Immature natural killer cell (primary cell): ENCODE measurements at regions not wholly inside any gene's neighbourhood (a gene's known extent, or its start where the extent isn't known, plus 50 kb on each side); places are given as distances from the start of the nearest gene placed in this dataset.
A peak's percentile ranks its signal among the peaks of the same experiment; 100 is the strongest.

Experiments used
- DNase-seq, 3 donors: peaks; one replicate each; pipeline ENCODE4 v3.0.0; 2022; ENCODE audit warnings: mixed read lengths in 1 of 3
- H3K27ac Mint-ChIP-seq, 6 donors: one replicate each; pipeline ENCODE4 v1.8.0; 2020; ENCODE audit warnings: mixed read lengths in 6 of 6, mild to moderate bottlenecking in 5 of 6, inconsistent platforms in 4 of 6, moderate library complexity in 3 of 6
- H3K27me3 Mint-ChIP-seq, 3 donors: one replicate each; pipeline ENCODE4 v1.8.0; 2020 to 2021; ENCODE audit warnings: low read depth in 3 of 3, mild to moderate bottlenecking in 3 of 3, mixed read lengths in 3 of 3, moderate library complexity in 3 of 3, inconsistent platforms in 1 of 3
- H3K36me3 Mint-ChIP-seq, 3 donors: one replicate each; pipeline ENCODE4 v1.8.0; 2020; ENCODE audit warnings: mixed read lengths in 3 of 3, inconsistent platforms in 2 of 3, mild to moderate bottlenecking in 2 of 3
- H3K4me1 Mint-ChIP-seq, 2 donors: one replicate each; pipeline ENCODE4 v1.8.0; 2020; ENCODE audit warnings: inconsistent platforms in 2 of 2, mild to moderate bottlenecking in 2 of 2, mixed read lengths in 2 of 2, moderate library complexity in 1 of 2
- H3K4me3 Mint-ChIP-seq, 5 donors: one replicate each; pipeline ENCODE4 v1.8.0; 2020; ENCODE audit warnings: mild to moderate bottlenecking in 5 of 5, mixed read lengths in 5 of 5, inconsistent platforms in 3 of 5, moderate library complexity in 3 of 5
- H3K9me3 Mint-ChIP-seq, 6 donors: one replicate each; pipeline ENCODE4 v1.8.0; 2020; ENCODE audit warnings: mild to moderate bottlenecking in 6 of 6, mixed read lengths in 6 of 6, inconsistent platforms in 4 of 6, moderate library complexity in 3 of 6

GRCh38 chr1:181413836-181414235, 69.5 kb upstream of the CACNA1E start:
- DNase-seq, result no peak
- Mint-ChIP-seq H3K4me1 (no peaks in the 10 kb centered on the region), H3K4me3 (no peak overlapping the region), H3K27me3 (peaks cover 2 to 5% (median 3%) of the 10 kb centered on the region in 3 donors), H3K9me3 (no peaks in the 10 kb centered on the region), H3K36me3 (no peaks in the 10 kb centered on the region), H3K27ac (no peak overlapping the region)

GRCh38 chr1:181416268-181416860, 67.0 kb upstream of the CACNA1E start:
- Mint-ChIP-seq H3K27me3 (peaks cover 0 to 3% (median 3%) of the 10 kb centered on the region in 3 donors), H3K27ac (no peak overlapping the region), H3K36me3 (no peaks in the 10 kb centered on the region), H3K4me1 (no peaks in the 10 kb centered on the region), H3K9me3 (no peaks in the 10 kb centered on the region), H3K4me3 (no peak overlapping the region)
- DNase-seq, result no peak

DNA sequence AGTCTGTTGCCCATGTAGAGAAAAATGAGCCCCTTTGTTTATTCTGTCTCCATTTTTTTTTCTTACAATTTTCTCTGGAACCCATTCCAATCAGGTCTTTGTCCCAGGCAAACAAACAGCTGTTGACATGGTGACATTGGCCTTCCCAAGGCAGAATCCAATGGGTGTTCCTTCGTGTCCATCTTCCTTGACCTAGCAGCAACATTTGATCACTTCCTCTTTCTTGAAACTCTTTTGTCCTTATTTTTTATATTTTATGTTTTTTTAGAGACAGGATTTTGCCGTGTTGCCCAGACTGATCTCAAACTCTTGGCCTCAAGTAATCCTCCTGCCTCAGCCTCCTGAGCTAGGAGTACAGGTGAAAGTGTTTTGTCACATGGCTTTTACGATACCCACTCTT, 65.4 kb upstream of the CACNA1E start:
- H3K27me3 Mint-ChIP-seq, result peaks cover 0 to 3% (median 2%) of the 10 kb centered on the region in 3 donors
- no peaks in the 10 kb centered on the region for H3K4me1 Mint-ChIP-seq
- no peak overlapping the region for H3K27ac Mint-ChIP-seq
- H3K9me3 Mint-ChIP-seq, result no peaks in the 10 kb centered on the region
- DNase-seq, result no peak
- no peak overlapping the region for H3K4me3 Mint-ChIP-seq
- no peaks in the 10 kb centered on the region for H3K36me3 Mint-ChIP-seq

- no peak for DNase-seq
- Mint-ChIP-seq H3K36me3 (no peaks in the 10 kb centered on the region), H3K27me3 (peaks cover 5 to 12% (median 9%) of the 10 kb centered on the region in 3 donors), H3K9me3 (peaks cover 0 to 2% (median 0%) of the 10 kb centered on the region in 6 donors), H3K4me3 (no peak overlapping the region), H3K27ac (no peak overlapping the region), H3K4me1 (no peaks in the 10 kb centered on the region)
Measured at GRCh38 chr1:181423301-181423918, 59.9 kb upstream of the CACNA1E start.

GRCh38 chr1:181424786-181425403, 58.4 kb upstream of the CACNA1E start:
- Mint-ChIP-seq H3K9me3 (peaks cover 0 to 2% (median 0%) of the 10 kb centered on the region in 6 donors), H3K27ac (no peak overlapping the region), H3K36me3 (no peaks in the 10 kb centered on the region), H3K4me3 (no peak overlapping the region), H3K27me3 (peaks cover 5 to 14% (median 9%) of the 10 kb centered on the region in 3 donors), H3K4me1 (no peaks in the 10 kb centered on the region)
- DNase-seq, result peak in 2 of 3 donors; percentile 12 to 19

- Mint-ChIP-seq H3K9me3 (peaks cover 0 to 2% (median 0%) of the 10 kb centered on the region in 6 donors), H3K27ac (no peak overlapping the region), H3K36me3 (no peaks in the 10 kb centered on the region), H3K4me3 (no peak overlapping the region), H3K27me3 (peaks cover 5 to 14% (median 9%) of the 10 kb centered on the region in 3 donors), H3K4me1 (no peaks in the 10 kb centered on the region)
- no peak for DNase-seq
Measured at GRCh38 chr1:181425566-181425965, 57.8 kb upstream of the CACNA1E start.

DNA sequence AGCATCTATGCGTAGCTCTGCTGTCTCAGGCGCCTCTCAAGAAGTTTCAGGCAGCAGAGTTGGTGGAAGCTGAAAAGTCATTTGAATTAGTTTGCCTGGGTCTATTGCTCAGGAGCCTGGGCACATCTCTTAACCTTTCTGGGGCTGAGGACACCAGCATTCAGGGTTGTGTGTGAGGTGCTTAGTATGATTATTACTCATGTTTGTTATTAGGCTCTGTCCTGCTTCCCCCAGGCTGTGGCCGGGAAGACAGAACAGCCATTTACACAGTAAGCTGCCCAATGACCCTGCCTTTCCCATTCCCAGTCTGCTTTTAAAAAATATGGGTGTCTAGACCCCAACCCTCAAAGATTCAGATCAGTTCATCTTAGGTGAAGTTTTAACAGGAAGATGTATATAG, 53.9 kb upstream of the CACNA1E start:
- Mint-ChIP-seq H3K9me3 (peaks cover 0 to 4% (median 0%) of the 10 kb centered on the region in 6 donors), H3K27ac (no peak overlapping the region), H3K27me3 (peaks cover 5 to 12% (median 10%) of the 10 kb centered on the region in 3 donors), H3K4me3 (no peak overlapping the region), H3K4me1 (no peaks in the 10 kb centered on the region), H3K36me3 (no peaks in the 10 kb centered on the region)
- DNase-seq, result no peak

DNA sequence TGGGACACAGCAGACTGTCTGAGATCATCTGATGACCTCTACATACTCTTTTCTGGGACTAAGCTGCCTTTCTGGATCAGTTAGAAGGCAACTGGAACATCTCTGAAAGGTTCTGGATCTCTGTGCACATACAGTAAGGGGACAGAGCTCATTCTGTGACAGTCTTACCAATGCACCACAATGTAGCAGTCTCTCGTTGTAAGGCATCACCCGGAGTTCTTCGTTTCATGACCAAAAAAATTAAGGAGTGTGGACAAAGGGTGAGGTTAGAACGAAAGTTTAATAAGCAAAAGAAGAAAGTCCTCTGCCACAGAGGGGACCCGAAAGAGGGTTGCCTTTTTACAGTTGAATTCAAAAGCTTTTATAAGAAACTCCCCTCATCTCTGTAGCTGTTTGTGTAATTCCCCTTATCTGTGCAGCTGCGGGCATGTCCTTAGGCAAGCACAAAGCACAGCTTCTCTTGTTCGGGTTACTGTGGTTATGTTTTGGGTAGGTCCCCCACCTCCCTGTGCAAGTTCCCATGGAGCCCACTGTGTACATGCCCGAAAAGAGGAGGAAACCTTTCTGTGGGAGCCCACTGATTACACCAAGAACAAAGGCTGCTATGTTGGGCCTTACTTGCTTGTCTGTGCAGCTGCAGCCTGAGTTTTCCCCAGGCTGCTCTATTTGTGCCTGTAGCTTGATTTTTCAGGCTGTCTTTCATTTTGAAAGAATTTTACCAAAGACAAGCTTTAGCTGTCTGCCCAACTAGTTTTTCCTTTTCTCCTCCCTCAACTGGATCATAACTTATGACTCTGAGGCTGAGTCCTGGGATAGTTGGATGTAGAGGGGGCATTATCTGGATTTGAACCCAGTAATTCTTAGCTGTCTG, 53.1 kb upstream of the CACNA1E start:
- H3K27ac Mint-ChIP-seq, result no peak overlapping the region
- H3K9me3 Mint-ChIP-seq, result peaks cover 0 to 6% (median 0%) of the 10 kb centered on the region in 6 donors
- H3K4me3 Mint-ChIP-seq, result no peak overlapping the region
- DNase-seq, result no peak
- no peaks in the 10 kb centered on the region for H3K4me1 Mint-ChIP-seq
- H3K27me3 Mint-ChIP-seq, result peaks cover 4 to 12% (median 5%) of the 10 kb centered on the region in 3 donors
- H3K36me3 Mint-ChIP-seq, result no peaks in the 10 kb centered on the region
